Body of pancreas (tissue), 4 donors: ENCODE measurements at regions not wholly inside any gene's neighbourhood (a gene's known extent, or its start where the extent isn't known, plus 50 kb on each side); places are given as distances from the start of the nearest gene placed in this dataset.

ENCODE experiments used
- CTCF ChIP-seq, 7 experiments: fragments of 450-650 bp in 4 of 7; fragments of 200-600 bp in 3 of 7; sonication (generic) in 3 of 7; IDR thresholded peaks; one replicate each; pipeline ENCODE4 v1.5.1; 2016 to 2019; ENCODE audit warnings: antibody characterized with exemption in 7 of 7
- POLR2A ChIP-seq, 3 donors: fragments of 450-650 bp; IDR thresholded peaks; one replicate each; pipeline ENCODE4 v1.6.1; 2016; ENCODE audit warnings: antibody characterized with exemption in 3 of 3, mild to moderate bottlenecking in 2 of 3

- no peak for TF ChIP-seq POLR2A (IDR thresholded peaks at IDR 0.05)
- no peak for TF ChIP-seq CTCF (IDR thresholded peaks at IDR 0.05)
Observed at GRCh38 chr12:11461433-11461832, 66.1 kb upstream of the PRB2 start.
